HEK293T (cell line): ENCODE measurements at regions not wholly inside any gene's neighbourhood (a gene's known extent, or its start where the extent isn't known, plus 50 kb on each side); places are given as distances from the start of the nearest gene placed in this dataset.

ENCODE experiments used
- CTCF ChIA-PET: fragments of 350-600 bp; formaldehyde crosslinking; extraction: SDS; loops from one replicate; lab custom pipeline; 2021; ENCODE audit warnings: antibody characterized with exemption, inconsistent platforms; lab: Yijun Ruan, JAX
- POLR2A ChIA-PET: fragments of 350-600 bp; formaldehyde crosslinking; extraction: SDS; loops from one replicate; lab custom pipeline; 2020; ENCODE audit warnings: antibody characterized with exemption, inconsistent platforms; lab: Yijun Ruan, JAX
- DNase-seq: peaks from one replicate; pipeline ENCODE4 v3.0.0; 2012; ENCODE audit warnings: mixed read lengths; ENCODE audit errors: extremely low spot score
- ARNT ChIP-seq: fragments of 450-650 bp; IDR thresholded peaks from 2 replicates; pipeline ENCODE4 v1.6.1; 2017; ENCODE audit warnings: mild to moderate bottlenecking
- BHLHE40 ChIP-seq: fragments of 450-650 bp; IDR thresholded peaks from 2 replicates; pipeline ENCODE4 v1.6.1; 2016; ENCODE audit warnings: mild to moderate bottlenecking, moderate library complexity, borderline replicate concordance
- CTBP1 ChIP-seq: fragments of 450-650 bp; IDR thresholded peaks from 2 replicates; pipeline ENCODE4 v1.6.1; 2016; ENCODE audit warnings: borderline replicate concordance
- ELF4 ChIP-seq: fragments of 450-650 bp; IDR thresholded peaks from 2 replicates; pipeline ENCODE4 v1.6.1; 2017; ENCODE audit warnings: antibody characterized with exemption
- FOXA1 ChIP-seq: fragments of 450-650 bp; IDR thresholded peaks from 2 replicates; pipeline ENCODE4 v1.6.1; 2016; ENCODE audit warnings: mild to moderate bottlenecking
- FOXK2 ChIP-seq: fragments of 450-650 bp; IDR thresholded peaks from 2 replicates; pipeline ENCODE4 v1.6.1; 2016; ENCODE audit warnings: mild to moderate bottlenecking
- FOXM1 ChIP-seq: fragments of 450-650 bp; IDR thresholded peaks from 2 replicates; pipeline ENCODE4 v1.6.1; 2017; ENCODE audit warnings: mild to moderate bottlenecking, borderline replicate concordance
- HDGF ChIP-seq: fragments of 450-650 bp; IDR thresholded peaks from 2 replicates; pipeline ENCODE4 v1.6.1; 2017; ENCODE audit warnings: antibody characterized with exemption, borderline replicate concordance
- L3MBTL2 ChIP-seq: fragments of 450-650 bp; conservative IDR thresholded peaks from 2 replicates; pipeline ENCODE4 v1.6.1; 2016; ENCODE audit warnings: mild to moderate bottlenecking
- LEF1 ChIP-seq: fragments of 450-650 bp; IDR thresholded peaks from 2 replicates; pipeline ENCODE4 v1.6.1; 2017; ENCODE audit warnings: mild to moderate bottlenecking, borderline replicate concordance
- NFRKB ChIP-seq: fragments of 450-650 bp; IDR thresholded peaks from 2 replicates; pipeline ENCODE4 v1.6.1; 2016; ENCODE audit warnings: mild to moderate bottlenecking, moderate library complexity
- PKNOX1 ChIP-seq: fragments of 450-650 bp; IDR thresholded peaks from 2 replicates; pipeline ENCODE4 v1.6.1; 2016
- SP1 ChIP-seq: fragments of 450-650 bp; IDR thresholded peaks from 2 replicates; pipeline ENCODE4 v1.6.1; 2017
- SUZ12 ChIP-seq: fragments of 450-650 bp; IDR thresholded peaks from 2 replicates; pipeline ENCODE4 v1.6.1; 2016; ENCODE audit warnings: mild to moderate bottlenecking
- TARDBP ChIP-seq: fragments of 450-650 bp; IDR thresholded peaks from 2 replicates; pipeline ENCODE4 v1.6.1; 2016
- ZNF384 ChIP-seq: fragments of 450-650 bp; IDR thresholded peaks from 2 replicates; pipeline ENCODE4 v1.6.1; 2016

- no peak for DNase-seq
- ChIA-PET CTCF (no interaction called here), POLR2A (no interaction called here)
- TF ChIP-seq ELF4 (no peak), ZNF384 (no peak), BHLHE40 (no peak), L3MBTL2 (no peak), TARDBP (no peak), FOXK2 (no peak), NFRKB (no peak)
Observed at GRCh38 chr5:29504411-29504810, 1689.1 kb upstream of the CDH6 start.

- no peak for TF ChIP-seq HDGF
- TF ChIP-seq BHLHE40, result no peak
- TF ChIP-seq ELF4, result no peak
- TF ChIP-seq CTBP1, result no peak
- TF ChIP-seq FOXM1, result no peak
- no peak for TF ChIP-seq ZNF384
- TF ChIP-seq ARNT, result no peak
- TF ChIP-seq FOXA1, result no peak
- no peak for TF ChIP-seq SP1
- no peak for TF ChIP-seq SUZ12
- no peak for TF ChIP-seq NFRKB
- no peak for DNase-seq
- CTCF ChIA-PET, result no interaction called here
- POLR2A ChIA-PET, result no interaction called here
Observed at GRCh38 chr5:29498860-29499259, 1694.6 kb upstream of the CDH6 start.

GRCh38 chr5:29498412-29498811 lies 1695.1 kb upstream of the CDH6 start:
- TF ChIP-seq ARNT (no peak), FOXK2 (no peak), L3MBTL2 (no peak), CTBP1 (no peak), PKNOX1 (no peak), SUZ12 (no peak), LEF1 (no peak), FOXM1 (no peak), HDGF (no peak), ZNF384 (no peak), TARDBP (no peak), BHLHE40 (no peak)
- DNase-seq, result no peak
- ChIA-PET POLR2A (no interaction called here), CTCF (no interaction called here)

- ChIA-PET CTCF (no interaction called here), POLR2A (no interaction called here)
- no peak for DNase-seq
- TF ChIP-seq FOXA1, result no peak
- no peak for TF ChIP-seq L3MBTL2
- TF ChIP-seq LEF1, result no peak
- no peak for TF ChIP-seq SP1
Observed at GRCh38 chr5:29485333-29485732, 1708.2 kb upstream of the CDH6 start.

- no peak for DNase-seq
- POLR2A ChIA-PET, result no interaction called here
- CTCF ChIA-PET, result no interaction called here
- TF ChIP-seq ARNT, result no peak
- TF ChIP-seq ZNF384, result no peak
- no peak for TF ChIP-seq LEF1
- TF ChIP-seq SUZ12, result no peak
- TF ChIP-seq PKNOX1, result no peak
- no peak for TF ChIP-seq BHLHE40
- no peak for TF ChIP-seq CTBP1
- no peak for TF ChIP-seq FOXK2
- no peak for TF ChIP-seq ELF4
- TF ChIP-seq L3MBTL2, result no peak
- no peak for TF ChIP-seq HDGF
- TF ChIP-seq FOXM1, result no peak
Observed at GRCh38 chr5:29469581-29469980, 1723.9 kb upstream of the CDH6 start.

- ChIA-PET POLR2A (no interaction called here), CTCF (no interaction called here)
- no peak for DNase-seq
- no peak for TF ChIP-seq SP1
- TF ChIP-seq L3MBTL2, result no peak
- TF ChIP-seq PKNOX1, result no peak
- no peak for TF ChIP-seq CTBP1
- no peak for TF ChIP-seq FOXA1
- TF ChIP-seq SUZ12, result no peak
- TF ChIP-seq HDGF, result no peak
- no peak for TF ChIP-seq FOXM1
- TF ChIP-seq FOXK2, result no peak
- no peak for TF ChIP-seq ELF4
- TF ChIP-seq NFRKB, result no peak
- no peak for TF ChIP-seq BHLHE40
- no peak for TF ChIP-seq ARNT
- TF ChIP-seq TARDBP, result no peak
- TF ChIP-seq ZNF384, result no peak
- no peak for TF ChIP-seq LEF1
Observed at GRCh38 chr5:29462241-29462640, 1731.2 kb upstream of the CDH6 start.
